Suprapubic skin (tissue), 4 donors: ENCODE measurements at regions not wholly inside any gene's neighbourhood (a gene's known extent, or its start where the extent isn't known, plus 50 kb on each side); places are given as distances from the start of the nearest gene placed in this dataset.

Experiments
- DNase-seq, 2 donors: peaks; one replicate each; pipeline ENCODE4 v3.0.0-alpha.2; 2019; ENCODE audit warnings: low spot score in 2 of 2
- H3K27ac ChIP-seq: fragments of 200-600 bp; sonication (generic); one replicate; pipeline ENCODE4 v1.5.1; 2019
- H3K27me3 ChIP-seq: fragments of 200-600 bp; sonication (generic); one replicate; pipeline ENCODE4 v1.5.1; 2019
- H3K36me3 ChIP-seq: fragments of 200-600 bp; sonication (generic); one replicate; pipeline ENCODE4 v1.5.1; 2019
- H3K4me1 ChIP-seq: fragments of 200-600 bp; sonication (generic); one replicate; pipeline ENCODE4 v1.5.1; 2019
- H3K4me3 ChIP-seq: fragments of 200-600 bp; sonication (generic); one replicate; pipeline ENCODE4 v1.5.1; 2019; ENCODE audit warnings: mild to moderate bottlenecking
- H3K9me3 ChIP-seq: fragments of 200-600 bp; sonication (generic); one replicate; pipeline ENCODE4 v1.5.1; 2019
- CTCF ChIP-seq, 2 donors: fragments of 200-600 bp in 1 of 2; fragments of 450-650 bp in 1 of 2; sonication (generic) in 1 of 2; IDR thresholded peaks; one replicate each; pipeline ENCODE4 v1.5.1; 2016 to 2019; ENCODE audit warnings: antibody characterized with exemption in 2 of 2, mild to moderate bottlenecking in 1 of 2, moderate library complexity in 1 of 2
- EP300 ChIP-seq: sonication (generic); formaldehyde crosslinking; IDR thresholded peaks from one replicate; pipeline ENCODE4 v1.6.1; 2017; ENCODE audit warnings: antibody characterized with exemption
- POLR2A ChIP-seq, 2 donors: fragments of 450-650 bp; IDR thresholded peaks; one replicate each; pipeline ENCODE4 v1.6.1; 2017; ENCODE audit warnings: antibody characterized with exemption in 2 of 2, mild to moderate bottlenecking in 2 of 2, moderate library complexity in 2 of 2
- POLR2AphosphoS5 ChIP-seq, 3 donors: sonication (generic); formaldehyde crosslinking; IDR thresholded peaks; one replicate each; pipeline ENCODE4 v1.6.1; 2017; ENCODE audit warnings: antibody characterized with exemption in 3 of 3
- WGBS: methylation state at CpG from one replicate; pipeline ENCODE4 v1.1.5; 2018; 5-methylcytosine and 5-hydroxymethylcytosine counted together

GRCh38 chr10:43801626-43802025, 152.9 kb upstream of the ZNF32 start:
- Histone ChIP-seq H3K4me1 (no peaks in the 10 kb centered on the region), H3K27me3 (peaks cover 6% of the 10 kb centered on the region), H3K4me3 (no peak overlapping the region), H3K36me3 (no peaks in the 10 kb centered on the region), H3K27ac (peak overlapping the region; percentile 17), H3K9me3 (no peaks in the 10 kb centered on the region)
- TF ChIP-seq CTCF (IDR thresholded peaks at IDR 0.05) = no peak
- TF ChIP-seq POLR2A (IDR thresholded peaks at IDR 0.05) = no peak
- TF ChIP-seq EP300 = no peak
- TF ChIP-seq POLR2AphosphoS5 (IDR thresholded peaks at IDR 0.05) = no peak
- 94% methylated on average over 3 of the region's 3 CpGs for WGBS
- DNase-seq = no peak

- Histone ChIP-seq H3K27ac (no peak overlapping the region), H3K27me3 (peaks cover 6% of the 10 kb centered on the region), H3K4me3 (no peak overlapping the region), H3K9me3 (no peaks in the 10 kb centered on the region), H3K36me3 (no peaks in the 10 kb centered on the region), H3K4me1 (no peaks in the 10 kb centered on the region)
- TF ChIP-seq POLR2AphosphoS5 (IDR thresholded peaks at IDR 0.05) (no peak), POLR2A (IDR thresholded peaks at IDR 0.05) (no peak), CTCF (IDR thresholded peaks at IDR 0.05) (no peak), EP300 (no peak)
- no peak for DNase-seq
- WGBS = 55% methylated on average over 4 of the region's 4 CpGs
Measured at GRCh38 chr10:43801140-43801539, 152.5 kb upstream of the ZNF32 start.

- TF ChIP-seq CTCF (IDR thresholded peaks at IDR 0.05) = no peak
Measured at GRCh38 chr10:43796781-43797180, 148.1 kb upstream of the ZNF32 start.

GRCh38 chr10:43795639-43796038, 147.0 kb upstream of the ZNF32 start:
- DNase-seq = no peak
- 76% methylated on average over 4 of the region's 4 CpGs for WGBS
- Histone ChIP-seq H3K9me3 (no peaks in the 10 kb centered on the region), H3K4me3 (no peak overlapping the region), H3K4me1 (peaks cover 12% of the 10 kb centered on the region), H3K27ac (no peak overlapping the region), H3K27me3 (peaks cover 6% of the 10 kb centered on the region), H3K36me3 (no peaks in the 10 kb centered on the region)
- TF ChIP-seq CTCF (IDR thresholded peaks at IDR 0.05) (no peak), POLR2A (IDR thresholded peaks at IDR 0.05) (no peak), EP300 (no peak), POLR2AphosphoS5 (IDR thresholded peaks at IDR 0.05) (no peak)

More at GRCh38 chr10:43796781-43797180, 148.1 kb upstream of the ZNF32 start:
- DNase-seq = no peak
- peaks cover 12% of the 10 kb centered on the region for H3K4me1 ChIP-seq
- no peaks in the 10 kb centered on the region for H3K9me3 ChIP-seq
- H3K4me3 ChIP-seq = no peak overlapping the region
- peaks cover 6% of the 10 kb centered on the region for H3K27me3 ChIP-seq
- H3K36me3 ChIP-seq = no peaks in the 10 kb centered on the region
- no peak overlapping the region for H3K27ac ChIP-seq

- peaks cover 6% of the 10 kb centered on the region for H3K27me3 ChIP-seq
- no peak for DNase-seq
- H3K9me3 ChIP-seq = no peaks in the 10 kb centered on the region
- no peak overlapping the region for H3K27ac ChIP-seq
- H3K4me1 ChIP-seq = peaks cover 12% of the 10 kb centered on the region
- TF ChIP-seq CTCF (IDR thresholded peaks at IDR 0.05) (no peak), POLR2A (IDR thresholded peaks at IDR 0.05) (no peak), POLR2AphosphoS5 (IDR thresholded peaks at IDR 0.05) (no peak), EP300 (no peak)
- H3K36me3 ChIP-seq = no peaks in the 10 kb centered on the region
- no peak overlapping the region for H3K4me3 ChIP-seq
Measured at GRCh38 chr10:43795093-43795492, 146.4 kb upstream of the ZNF32 start.
